Memory B cell (primary cell): ENCODE measurements at regions not wholly inside any gene's neighbourhood (a gene's known extent, or its start where the extent isn't known, plus 50 kb on each side); places are given as distances from the start of the nearest gene placed in this dataset.

Experiments
- ATAC-seq: fragments of 150-1000 bp; cut with Tn5 transposase; 2 replicates; pipeline ENCODE4 v1.10.0; 2021; ENCODE audit warnings: low read depth, mild to moderate bottlenecking, moderate library complexity
- DNase-seq, 2 donors: peaks; one replicate each; pipeline ENCODE4 v3.0.0; 2022; ENCODE audit warnings: low spot score in 2 of 2
- H3K27ac Mint-ChIP-seq: one replicate; pipeline ENCODE4 v1.8.0; 2022; ENCODE audit warnings: mild to moderate bottlenecking, moderate library complexity, mixed read lengths
- H3K27me3 Mint-ChIP-seq: one replicate; pipeline ENCODE4 v1.8.0; 2022; ENCODE audit warnings: mixed read lengths
- H3K36me3 Mint-ChIP-seq: one replicate; pipeline ENCODE4 v1.8.0; 2022; ENCODE audit warnings: mild to moderate bottlenecking, mixed read lengths
- H3K4me1 Mint-ChIP-seq: one replicate; pipeline ENCODE4 v1.8.0; 2022; ENCODE audit warnings: mixed read lengths
- H3K4me3 Mint-ChIP-seq: one replicate; pipeline ENCODE4 v1.8.0; 2022; ENCODE audit warnings: mild to moderate bottlenecking, moderate library complexity, mixed read lengths
- H3K9me3 Mint-ChIP-seq: one replicate; pipeline ENCODE4 v1.8.0; 2022; ENCODE audit warnings: mixed read lengths

DNA sequence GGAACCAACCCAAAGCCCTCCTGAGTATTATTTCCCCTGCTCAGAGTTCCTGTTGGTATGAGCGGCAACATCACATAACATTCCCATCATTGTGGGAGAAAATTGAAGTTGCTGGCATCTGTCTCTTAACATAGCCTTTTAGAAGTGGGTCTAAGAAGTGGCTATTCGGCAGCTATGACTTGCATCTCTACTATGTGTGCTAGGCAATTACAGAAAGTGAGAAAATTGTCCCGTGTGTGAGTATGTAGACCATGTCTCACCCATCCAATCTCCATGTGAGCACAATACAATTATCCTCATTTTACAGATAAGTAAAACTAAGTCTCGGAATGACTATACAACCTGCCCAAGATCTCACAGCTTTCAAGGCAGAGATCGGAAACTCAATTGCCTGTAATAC lies 239.4 kb upstream of the ZNF462 start:
- DNase-seq (no peak), ATAC-seq (no peak)
- H3K27ac Mint-ChIP-seq = no peak overlapping the region
- no peaks in the 10 kb centered on the region for H3K4me1 Mint-ChIP-seq
- no peaks in the 10 kb centered on the region for H3K36me3 Mint-ChIP-seq
- peaks cover 2% of the 10 kb centered on the region for H3K9me3 Mint-ChIP-seq
- H3K4me3 Mint-ChIP-seq = no peak overlapping the region
- no peaks in the 10 kb centered on the region for H3K27me3 Mint-ChIP-seq

DNA sequence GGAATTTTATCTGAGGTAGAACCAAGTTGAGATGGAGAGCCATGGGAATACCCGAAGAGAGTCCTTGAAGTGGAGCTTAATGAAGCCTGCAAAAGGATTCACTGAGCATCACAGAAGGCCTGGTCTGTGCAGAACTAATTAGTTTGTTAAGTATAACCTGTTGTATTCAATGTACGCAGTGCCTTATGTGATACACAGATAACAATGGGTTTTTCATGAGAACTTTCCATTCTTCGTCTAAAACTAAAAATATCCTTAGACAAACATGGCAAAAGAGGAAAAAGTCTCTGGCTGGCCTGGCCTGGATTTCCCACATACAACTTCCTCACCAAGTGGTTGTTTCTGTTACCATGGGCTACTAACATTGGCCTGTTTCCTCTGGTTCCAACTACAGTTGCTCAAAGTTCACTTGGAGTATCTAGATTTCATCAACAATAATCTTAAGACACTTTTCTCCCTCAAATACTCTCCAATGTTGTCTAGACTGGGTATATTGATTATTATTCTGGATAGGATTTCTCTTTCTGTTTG lies 237.6 kb upstream of the ZNF462 start:
- Mint-ChIP-seq H3K9me3 (peaks cover 2% of the 10 kb centered on the region), H3K36me3 (no peaks in the 10 kb centered on the region), H3K4me1 (no peaks in the 10 kb centered on the region), H3K27ac (no peak overlapping the region), H3K4me3 (no peak overlapping the region), H3K27me3 (no peaks in the 10 kb centered on the region)
- DNase-seq (no peak), ATAC-seq (no peak)

DNA sequence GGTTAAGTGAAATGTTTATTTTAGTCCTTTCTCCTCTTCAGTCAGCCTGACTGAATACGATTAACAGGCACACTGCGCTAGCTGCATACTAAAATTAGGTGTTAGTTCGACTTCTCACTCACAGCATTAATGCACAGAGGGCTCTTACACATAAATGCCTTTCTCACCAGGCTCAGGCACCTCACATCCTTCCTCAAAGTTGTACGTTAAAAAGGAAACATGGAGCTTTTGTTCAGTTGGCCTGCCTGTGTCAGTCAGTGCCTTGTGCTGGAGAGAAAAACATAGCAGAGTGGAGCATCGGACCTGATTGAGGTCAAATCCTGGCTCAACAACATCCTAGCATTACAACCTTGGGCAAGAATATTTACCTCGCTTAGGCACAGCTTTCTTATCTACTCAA lies 236.0 kb upstream of the ZNF462 start:
- H3K9me3 Mint-ChIP-seq = peaks cover 4% of the 10 kb centered on the region
- H3K4me1 Mint-ChIP-seq = no peaks in the 10 kb centered on the region

DNA sequence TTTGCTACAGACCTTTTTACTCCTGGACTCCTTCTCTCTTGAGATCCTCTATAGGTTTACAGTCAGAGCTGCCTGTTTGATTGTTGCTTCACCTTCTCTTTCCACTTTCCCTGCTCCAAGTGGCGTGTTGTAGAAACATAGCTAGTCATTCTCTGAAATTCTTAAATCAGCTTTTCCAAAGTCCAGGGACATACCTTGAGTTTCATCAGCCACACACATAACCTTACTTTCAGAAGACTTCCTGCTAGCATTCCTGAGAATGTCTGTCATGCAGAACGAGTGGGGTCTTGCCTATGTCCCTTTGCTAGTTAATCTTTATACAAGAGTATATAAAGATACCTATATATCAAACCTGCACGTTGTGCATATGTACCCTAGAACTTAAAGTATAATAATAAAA lies 230.3 kb upstream of the ZNF462 start:
- DNase-seq = no peak
- H3K36me3 Mint-ChIP-seq = no peaks in the 10 kb centered on the region
- H3K4me3 Mint-ChIP-seq = no peak overlapping the region
- H3K27ac Mint-ChIP-seq = no peak overlapping the region
- H3K9me3 Mint-ChIP-seq = peaks cover 5% of the 10 kb centered on the region
- H3K4me1 Mint-ChIP-seq = no peaks in the 10 kb centered on the region
- no peaks in the 10 kb centered on the region for H3K27me3 Mint-ChIP-seq
- ATAC-seq = no peak

More for the DNA sequence above, 236.0 kb upstream of the ZNF462 start:
- Mint-ChIP-seq H3K27me3 (no peaks in the 10 kb centered on the region), H3K27ac (no peak overlapping the region), H3K36me3 (no peaks in the 10 kb centered on the region), H3K4me3 (no peak overlapping the region)
- no peak for DNase-seq
- no peak for ATAC-seq

DNA sequence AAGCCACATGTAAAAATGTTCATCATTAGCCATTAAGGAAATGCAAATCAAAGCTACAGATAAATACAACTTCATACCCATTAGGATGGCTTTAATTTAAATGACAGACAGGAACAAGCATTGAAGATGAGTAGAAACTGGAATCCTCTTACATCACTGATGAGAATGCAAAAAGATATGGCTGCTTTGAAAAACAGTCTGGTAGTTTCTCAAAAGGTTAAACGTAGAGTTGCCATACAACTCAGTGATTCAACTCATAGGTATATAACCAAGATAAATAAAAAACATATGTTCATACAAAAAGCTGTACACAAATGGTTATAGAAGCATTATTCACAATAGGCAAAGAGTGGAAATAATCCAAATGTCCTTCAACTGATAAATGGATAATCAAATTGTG lies 228.8 kb upstream of the ZNF462 start:
- Mint-ChIP-seq H3K4me3 (no peak overlapping the region), H3K9me3 (peaks cover 5% of the 10 kb centered on the region), H3K4me1 (no peaks in the 10 kb centered on the region), H3K27ac (no peak overlapping the region), H3K27me3 (no peaks in the 10 kb centered on the region), H3K36me3 (no peaks in the 10 kb centered on the region)
- DNase-seq (no peak), ATAC-seq (no peak)

DNA sequence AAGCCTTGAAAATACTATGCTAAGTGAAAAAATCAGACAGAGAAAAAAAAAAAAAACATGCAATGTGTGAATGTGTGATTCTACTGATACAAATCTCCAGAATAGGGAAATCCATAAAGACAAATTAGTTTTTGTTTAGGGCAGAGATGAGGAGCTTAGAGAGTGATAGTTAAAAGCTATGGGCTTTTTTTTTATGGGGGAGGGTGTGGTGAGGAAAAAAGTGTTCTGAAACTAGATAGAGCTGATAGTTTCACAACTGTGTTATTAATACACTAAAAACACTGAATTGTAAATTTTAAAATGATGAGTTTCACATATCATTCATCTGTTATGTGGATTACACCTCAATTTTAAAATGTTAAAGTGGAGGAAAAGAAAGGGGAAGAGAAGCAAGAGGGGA lies 228.3 kb upstream of the ZNF462 start:
- peaks cover 5% of the 10 kb centered on the region for H3K9me3 Mint-ChIP-seq
- H3K4me1 Mint-ChIP-seq = no peaks in the 10 kb centered on the region
- no peak for DNase-seq
- ATAC-seq = no peak
- no peak overlapping the region for H3K27ac Mint-ChIP-seq
- H3K36me3 Mint-ChIP-seq = no peaks in the 10 kb centered on the region
- H3K4me3 Mint-ChIP-seq = no peak overlapping the region
- no peaks in the 10 kb centered on the region for H3K27me3 Mint-ChIP-seq

DNA sequence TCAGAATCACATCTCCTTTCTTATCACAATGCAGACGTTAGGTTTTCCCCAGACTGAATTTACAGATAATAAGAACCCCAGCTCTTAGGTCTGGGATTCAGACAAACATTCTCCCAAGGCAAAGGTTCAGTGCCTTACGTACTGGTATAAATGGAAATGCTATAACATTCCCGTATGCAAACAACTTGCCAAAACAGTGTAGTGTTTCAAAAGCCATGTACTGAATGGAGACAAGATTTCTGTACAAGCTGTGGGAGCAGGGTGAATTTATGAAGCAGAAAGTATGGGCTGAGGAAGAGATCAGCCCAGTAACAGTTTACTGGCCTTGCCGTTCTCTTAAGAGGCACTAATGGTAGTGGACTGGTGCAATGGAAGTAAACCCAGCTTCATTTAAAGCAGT lies 225.5 kb upstream of the ZNF462 start:
- no peak for ATAC-seq
- H3K27ac Mint-ChIP-seq = no peak overlapping the region
- peaks cover 5% of the 10 kb centered on the region for H3K9me3 Mint-ChIP-seq
- no peak for DNase-seq
- no peak overlapping the region for H3K4me3 Mint-ChIP-seq
- no peaks in the 10 kb centered on the region for H3K36me3 Mint-ChIP-seq
- H3K27me3 Mint-ChIP-seq = no peaks in the 10 kb centered on the region
- H3K4me1 Mint-ChIP-seq = no peaks in the 10 kb centered on the region

DNA sequence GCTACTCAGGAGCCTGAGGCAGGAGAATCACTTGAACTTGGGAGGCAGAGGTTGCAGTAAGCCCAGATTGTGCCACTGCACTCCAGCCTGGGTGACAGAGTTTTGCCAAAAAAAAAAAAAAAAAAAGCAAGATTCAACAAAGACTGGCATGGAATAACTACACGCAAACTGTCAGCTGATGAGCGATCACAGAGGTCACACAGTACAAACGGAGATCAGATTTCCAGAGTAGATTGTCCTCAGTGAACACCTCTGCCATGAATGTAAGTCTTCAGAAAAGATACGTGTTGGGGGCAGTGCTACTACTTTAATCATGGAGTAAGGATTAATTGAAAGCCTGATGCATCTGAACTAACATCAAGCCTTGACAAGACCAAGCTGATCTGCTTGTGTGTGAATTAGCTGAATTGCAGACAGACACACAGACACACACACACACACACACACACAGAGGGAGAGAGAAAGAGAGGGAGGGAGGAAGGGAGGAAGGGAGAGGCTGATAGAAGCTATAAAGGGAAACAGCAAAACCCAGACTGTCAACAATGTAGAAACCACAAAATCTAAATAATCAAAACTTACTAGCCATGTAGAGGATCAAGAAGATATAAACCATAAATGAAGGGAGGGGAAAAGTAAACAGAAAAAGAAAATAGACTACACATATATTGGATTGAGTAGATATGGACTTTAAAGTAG lies 222.9 kb upstream of the ZNF462 start:
- Mint-ChIP-seq H3K27me3 (no peaks in the 10 kb centered on the region), H3K36me3 (no peaks in the 10 kb centered on the region), H3K4me3 (no peak overlapping the region), H3K4me1 (no peaks in the 10 kb centered on the region), H3K27ac (no peak overlapping the region), H3K9me3 (peaks cover 8% of the 10 kb centered on the region)
- DNase-seq (no peak), ATAC-seq (no peak)

DNA sequence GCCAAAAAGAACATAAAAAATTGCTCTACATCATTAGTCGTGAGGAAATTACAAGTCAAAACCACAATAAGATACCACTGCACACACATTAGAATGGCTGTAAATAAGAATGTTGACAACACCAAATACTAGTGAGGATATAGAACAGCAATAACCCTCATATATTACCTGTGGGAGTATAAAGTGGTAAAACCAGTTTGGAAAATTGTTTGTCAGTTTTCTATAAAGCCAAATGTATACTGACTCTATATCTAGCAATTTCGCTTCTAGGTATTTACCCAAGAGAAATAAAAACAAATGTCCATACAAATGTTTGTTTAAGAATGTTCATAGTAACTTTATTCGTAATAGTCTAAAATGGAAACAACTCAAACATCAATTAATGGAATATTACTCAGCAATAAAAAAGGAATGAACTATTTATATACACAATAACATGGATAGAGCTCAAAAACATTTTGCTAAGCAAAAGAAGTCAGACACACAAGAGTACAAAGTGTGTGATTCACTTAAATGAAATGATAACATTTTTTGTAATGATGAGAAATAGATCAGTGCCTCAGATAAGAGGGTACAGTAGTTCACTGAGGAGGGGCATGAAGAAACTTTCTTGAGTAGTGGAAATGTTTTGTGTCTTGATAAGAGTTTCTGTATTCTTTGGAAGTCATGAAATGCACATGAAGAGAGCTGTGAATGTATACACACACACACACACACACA lies 219.6 kb upstream of the ZNF462 start:
- Mint-ChIP-seq H3K4me1 (no peaks in the 10 kb centered on the region), H3K27ac (no peak overlapping the region), H3K36me3 (no peaks in the 10 kb centered on the region), H3K4me3 (no peak overlapping the region), H3K9me3 (peaks cover 11% of the 10 kb centered on the region), H3K27me3 (no peaks in the 10 kb centered on the region)
- no peak for ATAC-seq
- no peak for DNase-seq

DNA sequence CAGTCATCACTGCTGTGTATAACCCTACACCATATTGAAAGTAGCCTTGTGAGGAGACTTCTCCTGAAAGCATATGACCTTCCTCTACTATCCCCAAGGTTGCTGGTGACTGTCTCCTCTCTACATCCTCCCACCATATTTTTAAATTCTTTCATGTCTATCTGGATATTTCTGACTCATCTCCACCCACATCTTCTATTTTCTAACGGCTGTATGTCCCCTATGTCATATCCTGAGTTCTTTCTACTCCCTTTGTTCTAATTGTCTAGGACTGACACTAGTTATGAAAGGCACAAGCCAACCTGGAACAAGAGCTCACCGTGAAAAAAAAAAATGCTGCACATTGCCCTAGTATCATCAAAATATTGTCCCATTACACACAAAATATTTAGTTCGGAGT lies 218.3 kb upstream of the ZNF462 start:
- no peaks in the 10 kb centered on the region for H3K4me1 Mint-ChIP-seq
- no peaks in the 10 kb centered on the region for H3K36me3 Mint-ChIP-seq
- H3K27ac Mint-ChIP-seq = no peak overlapping the region
- no peak for ATAC-seq
- H3K27me3 Mint-ChIP-seq = no peaks in the 10 kb centered on the region
- no peak for DNase-seq
- no peak overlapping the region for H3K4me3 Mint-ChIP-seq
- peaks cover 11% of the 10 kb centered on the region for H3K9me3 Mint-ChIP-seq

DNA sequence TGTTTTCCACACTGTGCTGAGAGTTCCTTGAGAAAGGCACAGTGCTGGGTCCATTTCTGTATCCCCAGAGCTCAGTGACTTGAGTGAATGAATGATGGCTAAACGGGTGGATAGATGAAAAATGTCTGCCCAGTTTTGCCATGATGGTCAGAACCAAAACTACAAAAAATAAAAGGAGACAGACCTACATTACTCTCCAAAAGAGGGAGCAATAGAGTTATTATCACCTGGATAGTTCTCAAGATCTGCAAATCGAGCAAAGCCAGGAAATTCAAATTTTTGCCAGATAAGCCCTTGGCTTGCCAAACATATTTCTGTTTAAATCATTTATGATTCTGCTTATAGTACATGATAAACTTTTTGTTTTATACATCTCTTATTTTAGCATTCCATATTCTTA lies 214.2 kb upstream of the ZNF462 start:
- Mint-ChIP-seq H3K4me3 (no peak overlapping the region), H3K36me3 (no peaks in the 10 kb centered on the region), H3K27me3 (no peaks in the 10 kb centered on the region), H3K4me1 (no peaks in the 10 kb centered on the region), H3K9me3 (peaks cover 11% of the 10 kb centered on the region), H3K27ac (no peak overlapping the region)
- ATAC-seq (no peak), DNase-seq (no peak)

DNA sequence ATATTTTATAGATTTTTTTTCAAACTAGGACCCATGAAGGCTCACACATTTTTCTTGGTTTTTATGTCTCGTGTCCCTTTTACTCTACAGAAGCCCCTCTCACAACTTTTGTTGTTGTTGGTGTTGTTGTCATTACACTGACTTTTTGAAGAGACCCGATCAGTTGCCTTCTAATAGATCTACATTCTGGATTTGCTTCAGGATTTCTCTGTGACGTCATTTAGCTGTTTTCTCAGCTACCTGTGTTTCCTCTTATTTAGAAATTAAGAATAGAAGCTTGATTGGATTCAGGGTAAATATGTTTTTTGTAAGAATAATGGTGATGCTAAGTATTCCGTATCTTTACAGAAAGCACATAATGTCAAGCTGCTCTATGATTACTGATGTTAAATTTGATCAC lies 213.3 kb upstream of the ZNF462 start:
- ATAC-seq (no peak), DNase-seq (no peak)
- H3K27me3 Mint-ChIP-seq = no peaks in the 10 kb centered on the region
- H3K9me3 Mint-ChIP-seq = peaks cover 16% of the 10 kb centered on the region
- no peak overlapping the region for H3K27ac Mint-ChIP-seq
- no peak overlapping the region for H3K4me3 Mint-ChIP-seq
- H3K4me1 Mint-ChIP-seq = no peaks in the 10 kb centered on the region
- H3K36me3 Mint-ChIP-seq = no peaks in the 10 kb centered on the region

DNA sequence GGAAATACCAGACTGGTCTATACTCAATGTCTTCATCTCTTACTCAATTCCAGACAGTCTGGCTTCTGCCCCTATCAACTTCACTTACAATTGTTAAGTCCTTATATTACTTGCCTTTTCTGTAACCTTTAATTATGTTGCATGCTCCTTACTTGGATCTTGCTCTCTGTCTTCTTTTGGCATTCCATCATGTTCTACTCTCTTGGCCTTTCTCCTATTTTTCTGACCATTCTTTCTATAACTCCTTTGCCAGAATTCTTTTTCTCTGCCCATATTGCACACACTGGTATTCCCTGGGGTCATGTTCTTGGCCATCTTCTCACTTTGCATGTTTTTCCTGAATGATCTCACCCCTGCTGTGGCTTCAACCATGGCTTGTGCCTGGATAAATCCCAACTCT lies 209.8 kb upstream of the ZNF462 start:
- H3K4me1 Mint-ChIP-seq = no peaks in the 10 kb centered on the region
- H3K9me3 Mint-ChIP-seq = peaks cover 10% of the 10 kb centered on the region
- ATAC-seq (no peak), DNase-seq (no peak)
- no peak overlapping the region for H3K4me3 Mint-ChIP-seq
- no peaks in the 10 kb centered on the region for H3K27me3 Mint-ChIP-seq
- no peaks in the 10 kb centered on the region for H3K36me3 Mint-ChIP-seq
- no peak overlapping the region for H3K27ac Mint-ChIP-seq

DNA sequence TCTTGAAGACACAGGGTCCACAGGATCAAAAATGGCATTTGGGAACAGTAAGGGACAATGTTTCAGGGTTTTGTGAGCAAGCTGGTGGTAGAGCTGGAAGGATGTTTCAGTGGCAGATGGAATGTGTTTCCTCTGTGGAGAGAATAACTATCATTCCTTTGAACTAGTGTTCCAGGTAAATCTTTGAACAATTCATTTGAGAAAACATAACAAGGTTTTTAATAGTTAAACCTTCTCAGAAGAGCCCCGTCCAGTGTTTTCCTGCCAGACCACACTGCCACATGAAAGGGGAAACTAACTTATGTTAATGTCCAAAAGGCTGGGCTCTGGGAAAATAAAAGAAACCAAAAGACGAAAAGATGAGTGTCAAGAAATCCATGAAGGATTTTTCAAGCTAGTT lies 207.0 kb upstream of the ZNF462 start:
- Mint-ChIP-seq H3K9me3 (peaks cover 13% of the 10 kb centered on the region), H3K4me1 (no peaks in the 10 kb centered on the region), H3K27ac (no peak overlapping the region), H3K36me3 (no peaks in the 10 kb centered on the region), H3K27me3 (peaks cover 1% of the 10 kb centered on the region), H3K4me3 (no peak overlapping the region)
- ATAC-seq (no peak), DNase-seq (no peak)

DNA sequence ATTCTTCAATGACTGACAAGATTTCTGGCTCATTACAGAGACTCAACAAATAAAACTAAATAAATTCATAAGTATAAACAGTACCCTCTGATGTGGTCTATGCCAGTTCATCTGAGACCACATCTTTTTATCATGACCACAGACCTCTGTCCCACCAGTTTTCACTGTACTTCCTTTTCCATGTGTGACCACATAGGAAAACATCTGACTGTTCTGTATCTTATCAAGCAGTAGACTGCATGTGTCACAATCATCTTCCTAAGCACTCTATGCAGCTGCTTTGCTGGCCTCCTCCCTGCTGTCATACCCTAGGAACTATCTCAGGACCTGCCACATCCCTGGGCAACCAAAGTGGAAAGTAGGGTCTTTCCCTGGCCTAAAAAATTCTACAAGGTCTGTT lies 205.0 kb upstream of the ZNF462 start:
- peaks cover 13% of the 10 kb centered on the region for H3K9me3 Mint-ChIP-seq
- no peaks in the 10 kb centered on the region for H3K36me3 Mint-ChIP-seq
- no peak overlapping the region for H3K27ac Mint-ChIP-seq
- H3K4me1 Mint-ChIP-seq = no peaks in the 10 kb centered on the region
- DNase-seq = no peak
- H3K27me3 Mint-ChIP-seq = peaks cover 1% of the 10 kb centered on the region
- no peak overlapping the region for H3K4me3 Mint-ChIP-seq
- ATAC-seq = no peak
